ENCODE measurements at regions not wholly inside any gene's neighbourhood (a gene's known extent, or its start where the extent isn't known, plus 50 kb on each side); places are given as distances from the start of the nearest gene placed in this dataset.

GRCh38 chr1:239856924-239857323 is 234.8 kb upstream of the FMN2 start:
- Histone ChIP-seq H3K4me1 (ENCODE audit: insufficient read depth, low read length) (peaks cover 35% of the 10 kb centered on the region), H2AFZ (ENCODE audit: low read depth, low read length) (no peak overlapping the region), H3K4me3 (ENCODE audit: low read length) (no peak overlapping the region), H3K9me3 (ENCODE audit: low read length) (no peaks in the 10 kb centered on the region), H3K36me3 (ENCODE audit: insufficient read depth, low read length) (no peaks in the 10 kb centered on the region), H3K27me3 (ENCODE audit: insufficient read depth, low read length) (no peaks in the 10 kb centered on the region)

- H3K9me3 ChIP-seq (ENCODE audit: low read length), result no peaks in the 10 kb centered on the region
- peaks cover 35% of the 10 kb centered on the region for H3K4me1 ChIP-seq (ENCODE audit: insufficient read depth, low read length)
- no peak overlapping the region for H3K4me3 ChIP-seq (ENCODE audit: low read length)
- no peaks in the 10 kb centered on the region for H3K27me3 ChIP-seq (ENCODE audit: insufficient read depth, low read length)
- H2AFZ ChIP-seq (ENCODE audit: low read depth, low read length), result no peak overlapping the region
- no peaks in the 10 kb centered on the region for H3K36me3 ChIP-seq (ENCODE audit: insufficient read depth, low read length)
Measured at GRCh38 chr1:239858057-239858456, 233.6 kb upstream of the FMN2 start.

- H3K36me3 ChIP-seq (ENCODE audit: insufficient read depth, low read length), result no peaks in the 10 kb centered on the region
- H3K9me3 ChIP-seq (ENCODE audit: low read length), result no peaks in the 10 kb centered on the region
- H3K4me3 ChIP-seq (ENCODE audit: low read length), result no peak overlapping the region
- H2AFZ ChIP-seq (ENCODE audit: low read depth, low read length), result no peak overlapping the region
- H3K4me1 ChIP-seq (ENCODE audit: insufficient read depth, low read length), result peaks cover 35% of the 10 kb centered on the region
- H3K27me3 ChIP-seq (ENCODE audit: insufficient read depth, low read length), result no peaks in the 10 kb centered on the region
Measured at GRCh38 chr1:239858529-239858928, 233.2 kb upstream of the FMN2 start.

- Histone ChIP-seq H2AFZ (ENCODE audit: low read depth, low read length) (no peak overlapping the region), H3K9me3 (ENCODE audit: low read length) (no peaks in the 10 kb centered on the region), H3K27me3 (ENCODE audit: insufficient read depth, low read length) (no peaks in the 10 kb centered on the region), H3K4me3 (ENCODE audit: low read length) (no peak overlapping the region), H3K4me1 (ENCODE audit: insufficient read depth, low read length) (peaks cover 21% of the 10 kb centered on the region), H3K36me3 (ENCODE audit: insufficient read depth, low read length) (no peaks in the 10 kb centered on the region)
Measured at GRCh38 chr1:239861985-239862384, 229.7 kb upstream of the FMN2 start.

- no peak overlapping the region for H2AFZ ChIP-seq (ENCODE audit: low read depth, low read length)
- no peaks in the 10 kb centered on the region for H3K36me3 ChIP-seq (ENCODE audit: insufficient read depth, low read length)
- peaks cover 11% of the 10 kb centered on the region for H3K4me1 ChIP-seq (ENCODE audit: insufficient read depth, low read length)
- H3K4me3 ChIP-seq (ENCODE audit: low read length), result no peak overlapping the region
- no peaks in the 10 kb centered on the region for H3K9me3 ChIP-seq (ENCODE audit: low read length)
- H3K27me3 ChIP-seq (ENCODE audit: insufficient read depth, low read length), result no peaks in the 10 kb centered on the region
Measured at GRCh38 chr1:239868058-239868832, 223.4 kb upstream of the FMN2 start.

- Histone ChIP-seq H3K27me3 (ENCODE audit: insufficient read depth, low read length) (no peaks in the 10 kb centered on the region), H2AFZ (ENCODE audit: low read depth, low read length) (no peak overlapping the region), H3K4me3 (ENCODE audit: low read length) (no peak overlapping the region), H3K4me1 (ENCODE audit: insufficient read depth, low read length) (peaks cover 11% of the 10 kb centered on the region), H3K9me3 (ENCODE audit: low read length) (no peaks in the 10 kb centered on the region), H3K36me3 (ENCODE audit: insufficient read depth, low read length) (no peaks in the 10 kb centered on the region)
Measured at GRCh38 chr1:239870194-239870593, 221.5 kb upstream of the FMN2 start.

- no peak overlapping the region for H2AFZ ChIP-seq (ENCODE audit: low read depth, low read length)
- no peaks in the 10 kb centered on the region for H3K9me3 ChIP-seq (ENCODE audit: low read length)
- no peak overlapping the region for H3K4me3 ChIP-seq (ENCODE audit: low read length)
- H3K36me3 ChIP-seq (ENCODE audit: insufficient read depth, low read length), result no peaks in the 10 kb centered on the region
- H3K27me3 ChIP-seq (ENCODE audit: insufficient read depth, low read length), result no peaks in the 10 kb centered on the region
- H3K4me1 ChIP-seq (ENCODE audit: insufficient read depth, low read length), result peaks cover 10% of the 10 kb centered on the region
Measured at GRCh38 chr1:239872626-239873025, 219.1 kb upstream of the FMN2 start.

- no peaks in the 10 kb centered on the region for H3K36me3 ChIP-seq (ENCODE audit: insufficient read depth, low read length)
- no peaks in the 10 kb centered on the region for H3K9me3 ChIP-seq (ENCODE audit: low read length)
- H3K4me1 ChIP-seq (ENCODE audit: insufficient read depth, low read length), result no peaks in the 10 kb centered on the region
- no peak overlapping the region for H3K4me3 ChIP-seq (ENCODE audit: low read length)
- H3K27me3 ChIP-seq (ENCODE audit: insufficient read depth, low read length), result no peaks in the 10 kb centered on the region
- no peak overlapping the region for H2AFZ ChIP-seq (ENCODE audit: low read depth, low read length)
Measured at GRCh38 chr1:239874831-239875230, 216.9 kb upstream of the FMN2 start.

- Histone ChIP-seq H3K36me3 (ENCODE audit: insufficient read depth, low read length) (no peaks in the 10 kb centered on the region), H3K9me3 (ENCODE audit: low read length) (no peaks in the 10 kb centered on the region), H3K4me1 (ENCODE audit: insufficient read depth, low read length) (no peaks in the 10 kb centered on the region), H2AFZ (ENCODE audit: low read depth, low read length) (no peak overlapping the region), H3K27me3 (ENCODE audit: insufficient read depth, low read length) (no peaks in the 10 kb centered on the region), H3K4me3 (ENCODE audit: low read length) (no peak overlapping the region)
Measured at GRCh38 chr1:239879321-239880170, 212.1 kb upstream of the FMN2 start.

- no peaks in the 10 kb centered on the region for H3K27me3 ChIP-seq (ENCODE audit: insufficient read depth, low read length)
- no peaks in the 10 kb centered on the region for H3K9me3 ChIP-seq (ENCODE audit: low read length)
- no peak overlapping the region for H3K4me3 ChIP-seq (ENCODE audit: low read length)
- H2AFZ ChIP-seq (ENCODE audit: low read depth, low read length), result no peak overlapping the region
- H3K4me1 ChIP-seq (ENCODE audit: insufficient read depth, low read length), result no peaks in the 10 kb centered on the region
- H3K36me3 ChIP-seq (ENCODE audit: insufficient read depth, low read length), result no peaks in the 10 kb centered on the region
Measured at GRCh38 chr1:239882967-239883366, 208.7 kb upstream of the FMN2 start.

- H3K4me1 ChIP-seq (ENCODE audit: insufficient read depth, low read length), result no peaks in the 10 kb centered on the region
- H3K36me3 ChIP-seq (ENCODE audit: insufficient read depth, low read length), result no peaks in the 10 kb centered on the region
- no peak overlapping the region for H2AFZ ChIP-seq (ENCODE audit: low read depth, low read length)
- H3K9me3 ChIP-seq (ENCODE audit: low read length), result no peaks in the 10 kb centered on the region
- no peaks in the 10 kb centered on the region for H3K27me3 ChIP-seq (ENCODE audit: insufficient read depth, low read length)
- no peak overlapping the region for H3K4me3 ChIP-seq (ENCODE audit: low read length)
Measured at GRCh38 chr1:239884796-239885195, 206.9 kb upstream of the FMN2 start.

- no peaks in the 10 kb centered on the region for H3K4me1 ChIP-seq (ENCODE audit: insufficient read depth, low read length)
- no peak overlapping the region for H2AFZ ChIP-seq (ENCODE audit: low read depth, low read length)
- H3K4me3 ChIP-seq (ENCODE audit: low read length), result no peak overlapping the region
- H3K9me3 ChIP-seq (ENCODE audit: low read length), result no peaks in the 10 kb centered on the region
- H3K27me3 ChIP-seq (ENCODE audit: insufficient read depth, low read length), result no peaks in the 10 kb centered on the region
- H3K36me3 ChIP-seq (ENCODE audit: insufficient read depth, low read length), result no peaks in the 10 kb centered on the region
Measured at GRCh38 chr1:239886266-239886665, 205.4 kb upstream of the FMN2 start.

- Histone ChIP-seq H2AFZ (ENCODE audit: low read depth, low read length) (no peak overlapping the region), H3K4me3 (ENCODE audit: low read length) (no peak overlapping the region), H3K9me3 (ENCODE audit: low read length) (no peaks in the 10 kb centered on the region), H3K36me3 (ENCODE audit: insufficient read depth, low read length) (no peaks in the 10 kb centered on the region), H3K27me3 (ENCODE audit: insufficient read depth, low read length) (no peaks in the 10 kb centered on the region), H3K4me1 (ENCODE audit: insufficient read depth, low read length) (no peaks in the 10 kb centered on the region)
Measured at GRCh38 chr1:239888639-239889038, 203.0 kb upstream of the FMN2 start.
